ENCODE measurements at regions not wholly inside any gene's neighbourhood (a gene's known extent, or its start where the extent isn't known, plus 50 kb on each side); places are given as distances from the start of the nearest gene placed in this dataset.

DNA sequence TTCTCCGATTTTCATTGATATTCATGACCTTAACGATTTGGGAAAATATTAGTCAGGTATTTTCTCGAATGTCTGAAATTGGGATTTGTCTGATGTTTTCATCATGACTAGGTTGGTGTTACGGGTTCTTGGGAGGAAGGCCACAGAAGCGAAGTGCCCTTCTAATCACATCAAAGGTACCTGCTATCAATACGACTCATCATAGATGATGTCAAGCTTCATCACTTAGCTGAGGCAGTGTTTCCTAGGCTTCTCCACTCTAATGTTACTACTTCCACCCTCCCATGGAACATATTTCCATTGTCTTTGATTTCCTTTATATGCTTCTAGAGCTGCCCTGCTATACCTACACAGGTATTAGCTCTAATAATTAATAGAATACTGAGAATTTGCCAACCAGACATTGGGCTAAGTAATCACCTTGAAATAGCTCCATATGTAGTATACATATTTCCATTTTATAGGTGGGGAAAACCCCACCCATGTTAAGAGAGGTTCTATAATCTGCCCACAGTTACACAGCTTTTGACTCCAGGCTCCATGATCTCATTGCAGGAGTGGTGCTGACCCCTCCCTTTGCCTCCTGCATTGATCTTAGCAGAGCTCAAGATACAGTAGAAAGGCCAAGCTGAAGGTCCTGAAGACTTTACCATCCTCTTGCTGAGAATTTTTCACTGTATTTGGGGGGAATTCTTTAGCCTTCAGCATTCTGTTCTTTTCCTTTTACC is 238.6 kb upstream of the ADAMTSL1 start:
- DNase-seq, result no peak

DNA sequence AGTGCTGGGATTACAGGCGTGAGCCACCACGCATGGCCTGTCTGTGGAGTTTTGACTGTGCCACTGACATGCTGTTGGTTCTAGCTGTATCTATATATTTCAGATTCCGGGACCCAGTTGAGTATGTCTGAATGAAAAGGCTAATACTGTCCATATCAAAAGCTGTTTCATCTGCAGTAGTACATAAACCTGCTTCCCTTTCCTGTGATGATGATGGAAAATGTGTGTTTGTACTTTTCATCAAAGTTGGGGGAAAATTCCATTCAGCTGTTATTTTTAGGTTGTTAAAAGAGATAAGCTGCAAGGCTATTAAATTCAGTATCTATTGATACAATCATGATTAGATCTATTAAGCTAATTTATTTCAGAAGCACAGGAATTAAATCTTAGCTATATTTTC is 237.6 kb upstream of the ADAMTSL1 start:
- DNase-seq, result no peak

DNA sequence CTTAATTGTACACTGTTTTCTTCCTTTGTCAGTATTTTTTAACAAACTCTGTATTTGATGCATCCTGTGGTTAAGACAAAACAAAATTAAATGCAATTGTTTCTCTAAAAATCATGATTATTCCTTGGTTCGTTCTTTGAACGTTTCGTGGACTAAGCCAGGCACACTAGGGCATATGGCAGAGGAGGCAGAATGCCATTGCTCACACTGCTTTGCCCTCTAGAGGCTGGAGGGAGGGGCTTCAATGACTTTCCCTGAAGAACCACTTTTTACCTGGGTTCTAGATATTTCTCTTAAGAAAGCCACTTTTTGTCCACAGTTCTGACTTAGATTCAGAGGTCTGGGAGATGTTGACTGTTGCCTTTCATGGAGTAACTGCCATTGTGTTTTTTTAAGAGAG is 236.2 kb upstream of the ADAMTSL1 start:
- DNase-seq, result no peak

DNA sequence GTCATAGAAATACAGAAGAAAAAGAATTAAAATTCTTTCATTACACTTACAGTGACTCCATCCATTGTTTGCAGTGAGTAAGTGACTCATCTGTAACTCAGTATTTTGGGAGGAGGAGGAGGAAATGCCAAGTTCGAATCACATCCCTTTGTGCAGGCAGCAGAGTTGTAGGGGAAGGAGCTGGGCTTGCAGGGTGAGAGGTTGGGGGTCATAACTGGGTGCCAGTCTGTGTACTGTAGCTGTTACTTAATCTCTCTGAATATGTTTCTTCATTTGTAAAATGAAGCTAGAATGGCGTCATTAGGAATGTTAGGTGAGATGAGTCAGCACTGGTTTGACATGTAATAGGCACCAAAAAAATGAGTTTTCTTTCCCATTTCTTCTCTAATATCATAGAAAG is 235.7 kb upstream of the ADAMTSL1 start:
- no peak for DNase-seq

DNA sequence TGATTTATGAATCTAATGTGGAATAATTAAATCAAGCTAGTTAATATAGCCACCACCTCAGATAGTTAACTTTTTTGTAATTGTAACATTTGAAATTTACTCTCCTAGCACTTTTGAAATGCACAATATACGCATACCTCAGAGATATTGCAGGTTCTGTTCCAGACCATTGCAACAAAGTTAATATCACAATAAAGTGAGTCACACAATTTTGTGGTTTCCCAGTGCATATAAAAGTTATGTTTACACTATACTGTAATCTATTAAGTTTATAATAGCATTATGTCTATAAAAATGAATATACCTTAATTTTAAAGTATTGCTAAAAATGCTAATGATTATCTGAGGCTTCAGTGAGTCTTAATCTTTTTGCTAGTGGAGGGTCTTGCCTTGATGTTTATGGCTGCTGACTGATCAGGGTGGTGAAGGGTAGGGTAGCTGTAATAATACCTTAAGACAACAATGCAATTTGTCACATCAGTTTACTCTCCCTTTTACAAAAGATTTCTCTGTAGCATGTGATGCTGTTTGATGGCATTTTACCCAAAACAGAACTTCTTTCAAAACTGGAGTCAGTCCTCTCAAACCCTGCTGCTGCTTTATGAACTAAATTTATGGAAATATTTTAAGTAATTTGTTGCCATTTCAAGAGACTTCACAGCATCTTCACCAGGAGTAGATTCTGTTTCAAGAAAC is 235.1 kb upstream of the ADAMTSL1 start:
- DNase-seq, result no peak

DNA sequence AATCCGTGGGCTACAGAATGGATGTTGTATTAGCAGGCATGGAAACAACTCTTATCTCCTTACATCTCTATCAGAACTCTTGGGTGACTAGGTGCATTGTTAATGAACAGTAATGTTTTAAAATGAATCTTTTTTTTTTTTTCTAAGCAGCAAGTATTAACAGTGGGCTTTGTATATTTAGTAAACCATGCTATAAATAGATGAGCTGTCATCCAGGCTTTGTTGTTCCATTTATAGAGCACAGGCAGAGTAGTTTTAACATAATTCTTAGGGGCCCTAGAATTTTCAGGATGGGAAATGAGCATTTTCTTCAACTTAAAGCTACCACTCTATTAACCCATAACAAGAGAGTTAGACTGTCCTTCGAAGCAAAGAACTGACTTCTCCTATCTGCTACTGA is 233.7 kb upstream of the ADAMTSL1 start:
- no peak for DNase-seq

DNA sequence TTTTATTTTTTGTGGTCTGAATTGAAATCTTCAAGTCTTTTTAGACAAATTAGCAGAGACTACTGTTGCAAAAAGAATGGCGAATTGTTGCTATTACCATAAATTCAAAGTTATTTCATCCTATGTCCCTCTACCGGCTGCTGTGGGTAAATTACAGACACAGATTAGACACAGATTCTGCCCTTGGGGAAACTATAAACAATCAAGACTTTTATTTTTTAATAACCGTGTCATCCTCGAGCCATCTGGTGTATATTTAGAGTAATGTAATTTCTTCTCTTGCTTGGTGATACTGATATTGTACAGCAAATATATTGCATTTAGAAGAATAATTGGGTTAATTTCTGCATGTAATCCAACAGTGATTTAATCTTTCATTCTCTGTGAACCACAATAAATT is 228.0 kb upstream of the ADAMTSL1 start:
- no peak for DNase-seq

DNA sequence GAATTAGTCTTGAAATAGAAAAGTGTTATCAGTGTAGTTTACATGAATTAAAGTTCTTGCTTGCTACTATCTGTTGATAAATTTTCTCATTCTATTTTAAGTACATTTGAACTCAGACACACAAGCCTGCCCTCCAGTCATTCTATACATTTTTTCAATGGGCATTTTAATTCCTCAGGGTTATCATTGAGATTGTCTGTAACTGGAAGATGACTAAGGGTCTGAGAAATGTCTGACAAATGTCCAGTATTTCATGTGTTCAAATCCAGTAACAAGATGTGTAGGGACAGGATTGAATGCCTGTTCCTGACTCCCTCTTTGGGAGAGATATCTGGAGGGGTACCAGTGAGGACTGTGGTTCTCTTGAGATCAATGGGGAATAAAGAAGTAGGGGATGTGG is 223.9 kb upstream of the ADAMTSL1 start:
- DNase-seq, result no peak

DNA sequence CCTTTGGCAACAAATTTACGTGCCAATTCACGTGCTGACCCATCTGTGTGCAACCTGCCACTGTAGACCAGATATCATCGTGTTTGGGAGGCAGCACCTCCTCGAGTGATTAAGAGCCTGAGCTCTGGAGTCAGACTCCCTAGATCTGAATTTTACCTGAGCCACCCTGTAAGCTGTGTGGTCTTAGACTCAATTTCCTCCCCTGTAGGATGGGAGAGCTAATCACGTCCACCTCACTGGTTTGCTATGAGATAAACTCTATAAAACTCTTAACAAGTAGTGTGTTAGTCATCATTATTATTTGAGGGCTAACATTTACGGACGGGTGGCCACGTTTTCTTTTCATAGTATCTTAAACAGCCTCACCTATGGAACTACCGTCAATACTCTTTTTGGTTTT is 220.0 kb upstream of the ADAMTSL1 start:
- DNase-seq, result no peak

DNA sequence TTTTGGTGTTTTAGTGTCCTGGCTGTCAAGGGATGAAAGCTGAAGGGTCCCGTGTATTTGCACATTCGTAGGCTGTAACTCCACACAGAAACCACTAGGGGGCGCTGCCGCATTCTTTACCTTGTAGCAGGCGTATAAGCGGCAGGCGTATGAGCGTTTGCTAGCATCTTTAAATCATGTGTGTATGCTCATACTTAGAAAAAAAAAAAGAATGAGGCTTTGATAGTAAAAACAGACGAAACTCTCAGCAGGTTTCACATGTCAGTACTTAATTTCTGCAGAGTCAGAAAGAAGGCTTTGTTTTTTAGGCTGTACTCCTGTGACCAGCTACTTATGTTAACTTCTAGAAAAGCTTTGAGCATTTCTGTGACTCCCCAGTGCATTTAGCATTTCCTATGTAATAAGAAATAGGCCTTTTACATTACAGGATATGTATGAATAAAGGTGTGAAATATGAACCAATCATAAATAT is 218.8 kb upstream of the ADAMTSL1 start:
- DNase-seq, result peak; percentile 57

DNA sequence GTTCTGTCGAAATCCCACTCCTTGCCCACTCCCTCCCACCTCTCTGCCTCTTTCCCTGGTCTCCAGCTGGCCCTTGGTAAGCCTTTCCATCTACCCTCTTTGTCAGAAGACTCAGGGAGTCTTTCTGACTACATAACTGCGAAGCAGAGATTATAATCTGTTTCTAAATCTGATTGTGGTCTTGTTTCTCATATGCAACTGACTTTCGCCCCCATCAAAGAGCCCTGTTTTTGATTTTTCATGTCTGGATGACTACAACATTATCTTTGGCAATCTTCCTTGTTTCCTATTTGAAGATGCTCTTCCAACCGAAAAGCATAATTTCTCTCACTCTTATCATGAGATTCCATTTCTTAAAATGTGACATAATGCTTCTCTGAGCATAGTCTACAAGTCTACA is 218.2 kb upstream of the ADAMTSL1 start:
- no peak for DNase-seq

DNA sequence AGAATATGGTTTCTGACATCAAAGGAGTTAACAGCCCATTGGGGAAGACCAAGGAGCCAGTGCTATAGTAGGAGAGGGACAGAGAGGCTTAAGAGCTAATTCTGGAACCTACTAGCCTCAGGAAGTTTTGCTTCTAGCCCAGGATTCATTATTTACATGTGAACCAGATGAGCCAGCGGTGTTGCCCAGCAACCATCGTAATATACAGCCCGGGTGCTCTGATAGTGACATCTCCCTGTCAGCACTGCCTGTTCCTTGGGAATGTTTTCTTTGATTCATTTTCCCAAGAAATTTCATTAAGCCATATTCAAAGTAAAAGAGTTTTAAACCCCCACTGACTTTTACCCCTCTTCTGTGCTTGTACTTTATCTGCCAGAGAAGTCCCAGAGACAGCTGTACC is 217.4 kb upstream of the ADAMTSL1 start:
- DNase-seq, result no peak

DNA sequence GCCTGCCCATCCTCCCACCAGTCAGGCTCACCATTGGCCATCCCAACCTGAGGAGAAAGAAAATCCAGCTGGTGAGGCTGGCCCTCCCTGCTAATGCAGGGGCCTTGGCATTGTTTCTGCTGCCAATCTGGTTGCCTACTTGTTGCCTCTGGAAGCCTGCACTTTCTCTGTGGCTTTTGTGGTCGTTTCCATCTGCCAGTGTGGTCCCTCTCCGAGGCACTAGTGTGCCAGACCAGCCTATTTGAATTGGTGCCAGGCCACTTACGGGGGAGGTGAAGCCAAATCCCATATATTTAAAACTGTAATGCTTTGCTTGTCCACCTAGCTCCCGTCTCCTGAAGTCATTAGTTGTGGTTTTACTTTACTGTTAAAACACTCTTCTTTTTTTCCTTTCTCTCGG is 213.4 kb upstream of the ADAMTSL1 start:
- no peak for DNase-seq

DNA sequence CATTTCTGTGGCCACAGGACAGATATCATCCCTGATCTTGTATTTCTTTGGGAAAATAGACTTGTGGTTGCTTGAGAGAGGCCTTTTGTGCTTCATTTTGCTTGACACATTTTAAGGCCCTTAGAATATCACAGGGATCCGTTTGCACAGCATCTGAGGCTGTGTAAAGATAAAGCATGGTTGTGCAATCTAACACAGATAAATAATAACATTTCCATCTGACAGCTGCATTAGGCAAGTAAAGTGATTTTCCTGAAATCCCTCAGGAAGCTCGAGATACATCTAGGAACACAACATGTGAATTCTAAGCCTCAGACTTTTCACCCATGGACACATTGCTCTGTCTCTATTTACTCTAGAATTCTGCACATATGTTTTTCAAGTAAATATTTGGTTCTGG is 212.8 kb upstream of the ADAMTSL1 start:
- DNase-seq, result no peak

DNA sequence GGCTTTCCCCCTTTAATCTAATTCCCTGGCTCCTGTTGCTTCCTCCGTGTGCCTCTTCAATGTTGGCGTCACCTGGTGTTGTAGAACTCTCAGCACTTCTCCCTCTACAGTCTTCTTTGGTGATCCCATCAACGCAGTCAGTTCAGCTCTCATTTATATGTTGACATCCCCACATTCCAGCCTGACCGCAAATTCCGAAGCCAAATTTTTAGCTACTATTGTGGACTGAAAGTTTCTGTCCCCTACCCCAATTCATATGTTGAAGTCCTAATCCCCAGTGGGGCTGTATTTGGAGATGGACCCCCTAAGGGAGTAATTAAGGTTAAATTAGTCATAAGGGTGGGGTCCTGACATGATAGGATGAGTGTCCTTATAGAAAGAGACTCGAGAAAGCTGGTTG is 210.6 kb upstream of the ADAMTSL1 start:
- DNase-seq, result no peak

DNA sequence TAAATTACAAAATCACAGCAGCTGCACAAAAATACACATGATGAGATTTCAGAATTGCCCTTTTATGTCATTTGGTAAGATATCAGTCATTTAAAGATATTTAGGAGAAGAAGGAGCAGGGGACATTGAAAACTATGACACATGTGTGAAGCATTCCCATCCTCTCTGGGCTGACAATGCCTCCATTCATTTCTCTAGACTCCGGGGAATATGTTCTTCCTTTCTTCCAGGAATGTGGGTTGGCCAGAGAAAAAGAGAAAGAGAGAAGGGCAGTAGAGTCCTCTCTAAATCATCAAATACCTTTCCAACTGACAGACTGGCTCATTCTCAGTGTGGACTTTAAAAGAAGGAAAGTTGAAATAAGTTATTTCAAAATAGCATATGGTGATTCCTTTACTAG is 205.6 kb upstream of the ADAMTSL1 start:
- DNase-seq, result no peak

DNA sequence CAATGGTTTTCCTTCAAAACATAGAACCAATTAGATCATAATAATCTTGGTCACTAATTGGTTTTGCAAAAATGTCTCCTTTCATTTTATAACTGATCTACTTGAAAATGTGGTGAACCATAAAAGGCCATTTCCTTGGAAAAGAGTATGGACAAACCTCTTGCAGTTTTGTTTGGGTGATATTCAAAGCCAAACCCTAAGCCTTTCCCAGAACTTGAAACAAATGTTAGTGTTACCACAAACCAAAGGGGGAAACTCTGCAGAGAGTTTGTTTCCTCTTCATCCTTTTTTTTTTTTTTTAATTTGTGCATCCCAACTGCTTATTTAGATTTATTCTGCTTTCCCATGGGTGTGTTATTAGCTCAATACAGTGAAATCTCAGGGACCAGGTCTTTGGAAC is 204.4 kb upstream of the ADAMTSL1 start:
- DNase-seq, result no peak

DNA sequence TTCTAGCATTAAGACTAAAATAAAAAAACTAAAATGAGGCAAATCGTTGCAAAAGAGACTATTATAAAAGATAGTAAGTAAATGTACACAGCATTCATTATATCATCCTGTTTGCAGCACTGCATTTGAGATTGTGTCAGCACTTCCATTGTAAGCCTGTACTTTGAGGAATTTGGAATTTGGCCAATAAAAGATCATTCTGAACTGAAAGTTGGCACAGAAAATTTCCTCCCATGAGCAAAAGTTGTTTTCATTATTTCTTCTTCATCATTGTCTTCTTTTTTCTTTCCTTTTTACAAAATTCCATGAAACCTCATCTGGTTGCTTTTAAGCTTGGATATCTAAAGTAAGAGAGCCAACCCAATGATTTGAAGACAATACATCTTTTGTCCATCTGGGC is 199.3 kb upstream of the ADAMTSL1 start:
- no peak for DNase-seq

DNA sequence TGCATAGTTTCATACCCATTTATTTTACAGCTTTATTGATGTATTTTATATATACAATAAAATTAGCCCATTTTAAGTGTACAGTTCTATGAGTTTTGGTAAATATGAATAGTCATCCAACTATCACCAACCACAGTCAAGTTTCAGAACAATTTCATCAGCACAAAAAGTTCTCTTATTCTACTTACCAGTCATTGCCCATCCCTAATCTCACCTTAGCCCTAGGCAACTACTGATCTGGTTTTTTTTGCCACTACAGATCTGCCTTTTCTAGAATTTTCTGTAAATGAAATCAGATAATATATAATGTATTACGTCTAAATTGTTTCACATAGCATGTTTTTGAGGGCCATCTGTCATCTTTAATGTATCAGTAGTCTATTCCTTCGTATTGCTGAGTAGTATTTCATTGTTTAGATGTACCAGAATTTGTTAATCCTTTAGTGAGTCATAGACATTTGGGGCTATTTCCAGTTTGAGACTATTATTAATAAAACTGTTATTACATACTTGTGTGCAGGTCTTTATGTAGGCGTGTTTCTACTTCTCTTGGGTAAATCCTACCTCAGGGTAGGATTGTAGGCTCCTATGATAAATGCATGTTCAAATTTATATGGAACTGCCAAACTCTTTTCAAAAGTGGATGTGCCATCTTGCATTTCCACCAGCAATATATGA is 198.5 kb upstream of the ADAMTSL1 start:
- no peak for DNase-seq

DNA sequence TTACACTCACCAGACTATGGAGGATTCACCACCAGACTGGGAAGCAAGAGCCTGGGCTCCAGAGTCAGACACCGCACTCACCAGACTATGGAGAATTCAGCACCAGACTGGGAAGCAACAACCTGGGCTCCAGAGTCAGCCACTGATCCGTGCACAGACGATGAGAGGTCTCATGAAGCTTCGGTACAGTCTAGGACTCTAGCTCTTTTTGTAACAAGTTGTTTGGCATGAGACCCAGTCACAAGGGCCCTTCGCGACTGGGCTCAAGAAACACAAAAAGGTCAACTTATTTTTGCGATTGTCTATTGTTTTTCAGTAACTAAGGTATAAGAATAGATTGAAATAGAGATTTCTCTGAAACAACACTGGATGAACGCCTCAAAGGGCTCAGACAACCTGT is 192.7 kb upstream of the ADAMTSL1 start:
- no peak for DNase-seq

DNA sequence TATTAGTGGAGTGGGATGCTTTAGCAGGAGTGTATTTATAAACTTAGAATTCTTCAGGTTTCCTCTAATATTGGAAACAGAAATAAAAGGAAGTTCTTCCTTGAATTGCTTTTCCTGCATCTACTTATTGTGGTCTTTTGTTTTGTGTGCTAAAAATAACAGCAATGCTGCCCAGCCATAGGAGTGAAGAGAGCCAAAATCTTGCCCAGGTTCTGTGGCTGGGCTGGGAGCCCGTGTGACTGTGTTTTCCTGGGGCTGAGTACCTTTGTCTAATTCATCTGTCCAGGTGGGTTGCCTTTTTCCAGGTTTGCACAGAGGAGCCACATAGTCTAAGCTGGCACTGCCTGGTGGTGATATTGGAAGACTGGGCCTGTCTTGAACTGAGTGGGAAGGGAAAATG is 179.7 kb upstream of the ADAMTSL1 start:
- no peak for DNase-seq

DNA sequence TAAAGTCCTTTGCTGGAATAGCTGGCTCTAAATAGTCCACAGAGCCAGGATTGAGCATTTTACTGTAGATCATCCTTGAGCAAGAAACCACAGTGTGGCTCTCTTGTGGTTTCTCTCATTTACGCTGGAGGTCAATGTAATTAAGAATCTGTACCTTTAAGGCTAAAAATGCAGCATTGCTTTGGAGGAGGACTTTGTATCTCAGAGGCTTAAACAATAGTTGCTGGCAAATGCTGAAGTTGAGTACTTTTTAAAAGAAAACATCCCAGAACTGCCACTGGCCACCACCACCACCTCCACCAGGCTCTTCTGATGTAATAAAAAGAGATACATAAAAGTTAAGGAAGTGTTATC is 177.3 kb upstream of the ADAMTSL1 start:
- no peak for DNase-seq

DNA sequence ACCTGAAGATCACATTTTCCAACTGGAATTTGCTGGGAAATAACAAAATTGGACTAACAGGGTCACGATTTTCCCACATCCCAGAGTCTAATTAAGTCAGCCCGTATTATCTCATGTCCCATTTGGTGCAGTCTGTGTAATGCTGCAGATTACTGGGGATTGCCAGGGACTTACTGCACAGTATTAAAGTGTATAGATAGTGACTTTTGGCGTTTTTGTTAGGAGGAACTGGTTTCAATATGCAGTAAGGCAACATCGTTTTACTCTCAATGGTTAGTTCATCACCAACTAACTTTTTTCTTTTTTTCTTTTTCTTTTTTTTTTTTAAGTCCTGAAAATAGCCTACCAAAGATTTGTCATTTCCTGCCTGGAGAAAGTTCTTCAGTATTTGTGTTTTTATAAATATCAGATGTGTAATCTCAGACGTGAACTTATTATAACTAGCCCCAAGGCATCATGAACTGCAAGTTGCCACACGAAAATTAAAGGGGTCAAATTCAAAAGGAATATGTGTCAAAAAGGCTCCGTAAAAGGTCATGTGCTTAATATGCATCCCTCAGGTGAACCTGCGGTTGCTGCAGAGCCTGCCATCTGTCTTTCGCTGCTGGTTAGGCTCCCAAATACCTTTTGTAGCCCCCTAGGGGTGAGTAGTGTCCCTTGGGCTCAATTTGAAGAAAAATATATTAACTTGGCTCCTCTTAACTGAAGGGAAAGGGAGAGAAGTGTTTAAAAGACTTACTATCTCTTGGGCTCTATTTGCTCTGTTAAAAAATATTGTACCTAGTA is 176.7 kb upstream of the ADAMTSL1 start:
- no peak for DNase-seq

DNA sequence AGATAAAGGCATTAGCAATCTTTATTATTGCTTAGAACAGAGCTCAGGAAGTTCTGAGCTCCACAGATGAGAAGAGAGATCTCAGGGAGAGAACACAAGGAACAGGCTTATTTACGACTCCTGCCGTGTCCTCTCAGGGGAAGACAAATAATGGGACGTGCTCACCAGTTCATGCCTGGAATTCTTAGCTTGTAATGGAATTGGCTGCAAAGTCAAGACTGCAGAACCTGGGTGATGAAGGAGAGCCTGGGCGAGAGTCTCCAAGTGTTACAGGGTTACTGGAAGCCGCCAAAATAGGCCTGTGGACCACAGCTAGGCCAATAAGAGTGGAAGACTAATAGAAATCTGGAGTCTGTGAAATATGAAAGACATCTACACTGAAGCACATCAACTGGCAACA is 174.5 kb upstream of the ADAMTSL1 start:
- DNase-seq, result no peak
